Hepatocyte (in vitro differentiated cells): ENCODE measurements at regions not wholly inside any gene's neighbourhood (a gene's known extent, or its start where the extent isn't known, plus 50 kb on each side); places are given as distances from the start of the nearest gene placed in this dataset.

Experiments
- DNase-seq: peaks from one replicate; pipeline ENCODE4 v3.0.0-alpha.2; 2016; ENCODE audit warnings: low spot score
- H2AFZ ChIP-seq: fragments of 200-600 bp; sonication (generic); 2 replicates; pipeline ENCODE4 v1.6.0; 2016; ENCODE audit warnings: antibody characterized with exemption, mild to moderate bottlenecking
- H3K27ac ChIP-seq: fragments of 200-600 bp; sonication (generic); 2 replicates; pipeline ENCODE4 v1.5.1; 2016; ENCODE audit warnings: mild to moderate bottlenecking
- H3K27me3 ChIP-seq: fragments of 200-600 bp; sonication (generic); 2 replicates; pipeline ENCODE4 v1.6.1; 2016
- H3K36me3 ChIP-seq: fragments of 200-600 bp; sonication (generic); replicated peaks from 2 replicates; pipeline ENCODE4 v1.5.1; 2016; ENCODE audit warnings: low read depth; ENCODE audit not compliant: insufficient read depth
- H3K4me1 ChIP-seq: fragments of 200-600 bp; sonication (generic); 2 replicates; pipeline ENCODE4 v1.5.1; 2016; ENCODE audit warnings: mild to moderate bottlenecking, moderate library complexity; ENCODE audit not compliant: insufficient read depth
- H3K4me2 ChIP-seq: fragments of 200-600 bp; sonication (generic); 2 replicates; pipeline ENCODE4 v1.6.0; 2016
- H3K4me3 ChIP-seq: fragments of 200-600 bp; sonication (generic); 2 replicates; pipeline ENCODE4 v1.5.1; 2016; ENCODE audit warnings: mild to moderate bottlenecking
- H3K79me2 ChIP-seq: fragments of 200-600 bp; sonication (generic); 2 replicates; pipeline ENCODE4 v1.6.0; 2017; ENCODE audit warnings: mild to moderate bottlenecking
- H3K9me2 ChIP-seq: fragments of 200-600 bp; sonication (generic); replicated peaks from 2 replicates; pipeline ENCODE4 v1.6.0; 2017; ENCODE audit warnings: mild to moderate bottlenecking; ENCODE audit not compliant: insufficient read depth
- H3K9me3 ChIP-seq: fragments of 200-600 bp; sonication (generic); 2 replicates; pipeline ENCODE4 v1.5.1; 2016; ENCODE audit warnings: low read depth, mild to moderate bottlenecking
- H4K20me1 ChIP-seq: fragments of 200-600 bp; sonication (generic); 2 replicates; pipeline ENCODE4 v1.6.0; 2016; ENCODE audit warnings: mild to moderate bottlenecking; ENCODE audit not compliant: insufficient read depth, poor library complexity, severe bottlenecking
- EZH2 ChIP-seq: fragments of 200-600 bp; sonication (generic); IDR thresholded peaks from 2 replicates; pipeline ENCODE4 v1.6.1; 2016; ENCODE audit warnings: antibody characterized with exemption, mild to moderate bottlenecking, borderline replicate concordance
- EZH2phosphoT487 ChIP-seq: fragments of 200-600 bp; sonication (generic); IDR thresholded peaks from one replicate; pipeline ENCODE4 v1.6.1; 2018; ENCODE audit warnings: antibody characterized with exemption, mild to moderate bottlenecking, low read depth, moderate library complexity; ENCODE audit not compliant: unreplicated experiment, severe bottlenecking
- WGBS: methylation state at CpG from one replicate; pipeline ENCODE4 v1.1.6; 2016; ENCODE audit warnings: low lambda C conversion rate; ENCODE audit errors: missing lambda C conversion rate; 5-methylcytosine and 5-hydroxymethylcytosine counted together
- TF ChIP-seq, protein P1 (sequence below): fragments of 200-600 bp; sonication (generic); IDR thresholded peaks from 2 replicates; pipeline ENCODE4 v1.5.1; 2016; ENCODE audit warnings: antibody characterized with exemption, mild to moderate bottlenecking; ENCODE audit not compliant: poor library complexity

DNA sequence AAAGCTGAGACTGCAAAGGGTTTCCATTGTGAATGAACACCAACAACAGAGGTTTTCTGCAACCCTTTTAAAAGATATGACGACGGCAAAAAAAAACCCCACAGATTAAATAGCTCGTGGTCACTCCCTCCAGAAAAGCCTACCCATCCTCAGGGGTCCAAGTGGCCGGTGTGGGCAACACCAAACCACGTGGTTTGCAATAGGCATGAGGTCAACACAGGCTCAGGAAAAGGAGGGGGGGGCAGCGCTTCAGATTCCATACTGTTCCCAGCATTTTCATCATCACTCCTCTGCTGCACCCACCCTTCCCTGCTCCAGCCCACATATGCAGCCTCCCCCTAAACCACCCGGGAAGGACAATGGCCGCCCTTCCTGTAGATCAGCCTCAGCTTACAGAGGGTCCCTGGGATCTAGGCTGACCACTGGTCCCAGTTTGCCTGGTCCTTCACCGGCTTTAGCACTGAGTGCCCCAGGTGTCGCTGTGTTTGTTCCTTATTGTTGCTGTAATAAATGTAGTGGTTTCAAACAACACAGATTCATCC lies 122.8 kb upstream of the PHACTR3 start:
- Histone ChIP-seq H2AFZ (no peak overlapping the region), H3K4me3 (no peak overlapping the region), H3K9me2 (no peaks in the 10 kb centered on the region), H3K79me2 (no peaks in the 10 kb centered on the region), H4K20me1 (no peaks in the 10 kb centered on the region), H3K9me3 (no peaks in the 10 kb centered on the region), H3K36me3 (no peaks in the 10 kb centered on the region), H3K27me3 (no peaks in the 10 kb centered on the region), H3K27ac (no peak overlapping the region), H3K4me1 (no peaks in the 10 kb centered on the region), H3K4me2 (no peak overlapping the region)
- no peak for DNase-seq
- whole genome bisulfite sequencing = 85% methylated on average over 10 of the region's 10 CpGs
- no peak for TF ChIP-seq EZH2phosphoT487
- no peak for TF ChIP-seq EZH2
- TF ChIP-seq, protein P1, sequence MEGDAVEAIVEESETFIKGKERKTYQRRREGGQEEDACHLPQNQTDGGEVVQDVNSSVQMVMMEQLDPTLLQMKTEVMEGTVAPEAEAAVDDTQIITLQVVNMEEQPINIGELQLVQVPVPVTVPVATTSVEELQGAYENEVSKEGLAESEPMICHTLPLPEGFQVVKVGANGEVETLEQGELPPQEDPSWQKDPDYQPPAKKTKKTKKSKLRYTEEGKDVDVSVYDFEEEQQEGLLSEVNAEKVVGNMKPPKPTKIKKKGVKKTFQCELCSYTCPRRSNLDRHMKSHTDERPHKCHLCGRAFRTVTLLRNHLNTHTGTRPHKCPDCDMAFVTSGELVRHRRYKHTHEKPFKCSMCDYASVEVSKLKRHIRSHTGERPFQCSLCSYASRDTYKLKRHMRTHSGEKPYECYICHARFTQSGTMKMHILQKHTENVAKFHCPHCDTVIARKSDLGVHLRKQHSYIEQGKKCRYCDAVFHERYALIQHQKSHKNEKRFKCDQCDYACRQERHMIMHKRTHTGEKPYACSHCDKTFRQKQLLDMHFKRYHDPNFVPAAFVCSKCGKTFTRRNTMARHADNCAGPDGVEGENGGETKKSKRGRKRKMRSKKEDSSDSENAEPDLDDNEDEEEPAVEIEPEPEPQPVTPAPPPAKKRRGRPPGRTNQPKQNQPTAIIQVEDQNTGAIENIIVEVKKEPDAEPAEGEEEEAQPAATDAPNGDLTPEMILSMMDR = no peak

DNA sequence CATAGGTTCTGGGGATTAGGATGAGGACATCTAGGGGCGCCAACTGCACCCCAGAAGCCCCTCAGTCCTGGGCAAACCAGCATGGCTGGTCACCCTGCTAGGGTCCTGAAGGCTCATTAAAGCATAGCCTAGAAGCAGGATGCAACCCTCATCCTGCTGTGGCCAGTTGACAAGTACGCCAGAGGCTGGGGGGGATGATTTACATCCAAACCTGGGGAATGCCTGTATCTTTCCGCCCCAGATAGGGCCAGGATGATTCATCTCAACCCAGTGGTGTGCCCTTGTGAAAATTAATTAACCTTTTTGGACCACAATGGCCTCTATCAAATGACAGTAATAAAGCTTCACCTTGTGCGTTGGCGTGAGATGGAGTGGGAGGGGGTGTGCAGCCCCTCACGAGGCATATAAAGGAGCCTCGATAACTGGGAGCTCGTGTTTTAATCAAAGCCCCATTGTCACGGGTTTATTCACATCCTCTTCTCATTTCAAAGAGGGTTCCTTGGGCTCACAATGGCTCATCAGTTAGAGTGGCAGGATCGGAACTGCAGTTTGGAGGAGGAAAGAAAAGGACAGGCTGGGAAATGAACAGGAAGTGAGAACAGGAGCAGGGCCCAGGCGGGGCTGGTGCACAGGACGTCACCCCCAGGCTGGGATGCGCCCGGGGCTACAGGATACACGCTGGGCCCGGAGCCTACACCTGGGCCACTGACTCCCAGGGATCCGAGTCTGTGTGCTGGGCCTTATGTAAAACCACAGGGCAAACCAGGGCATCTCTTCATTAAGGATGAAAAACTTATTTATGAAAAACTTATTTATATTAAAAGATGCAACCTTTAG lies 121.8 kb upstream of the PHACTR3 start:
- H3K4me3 ChIP-seq = no peak overlapping the region
- H3K9me2 ChIP-seq = no peaks in the 10 kb centered on the region
- no peak for DNase-seq
- H3K4me1 ChIP-seq = no peaks in the 10 kb centered on the region
- no peaks in the 10 kb centered on the region for H3K36me3 ChIP-seq
- H3K79me2 ChIP-seq = no peaks in the 10 kb centered on the region
- TF ChIP-seq, protein P1 = no peak
- TF ChIP-seq EZH2 (no peak), EZH2phosphoT487 (no peak)
- H3K4me2 ChIP-seq = no peak overlapping the region
- no peaks in the 10 kb centered on the region for H4K20me1 ChIP-seq
- H3K27ac ChIP-seq = no peak overlapping the region
- H2AFZ ChIP-seq = no peak overlapping the region
- H3K27me3 ChIP-seq = no peaks in the 10 kb centered on the region
- WGBS = 91% methylated on average over 17 of the region's 17 CpGs
- H3K9me3 ChIP-seq = no peaks in the 10 kb centered on the region

DNA sequence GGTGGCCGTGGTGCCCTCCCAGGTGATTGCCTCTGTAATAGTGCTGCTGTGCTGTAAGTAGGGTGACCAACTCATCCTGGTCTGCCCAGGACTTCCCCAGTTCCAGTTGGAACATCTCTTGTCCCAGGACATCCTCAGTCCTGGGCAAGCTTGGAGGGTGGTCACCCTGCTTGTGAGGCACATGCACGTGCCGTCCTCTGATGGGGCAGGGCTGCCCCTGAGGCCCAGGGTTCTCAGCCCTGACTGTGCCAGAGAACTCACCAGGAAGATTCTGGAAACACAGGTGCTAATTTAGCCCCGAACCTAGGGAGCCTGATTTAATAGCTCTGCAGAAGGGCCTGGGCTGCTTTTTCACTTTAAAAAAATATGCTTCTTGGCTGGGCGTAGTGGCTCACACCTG lies 120.9 kb upstream of the PHACTR3 start:
- no peak overlapping the region for H3K27ac ChIP-seq
- no peaks in the 10 kb centered on the region for H3K4me1 ChIP-seq
- H2AFZ ChIP-seq = no peak overlapping the region
- no peaks in the 10 kb centered on the region for H3K36me3 ChIP-seq
- no peaks in the 10 kb centered on the region for H3K9me3 ChIP-seq
- TF ChIP-seq EZH2phosphoT487 (no peak), EZH2 (no peak)
- TF ChIP-seq, protein P1 = no peak
- no peaks in the 10 kb centered on the region for H3K9me2 ChIP-seq
- 87% methylated on average over 5 of the region's 5 CpGs for WGBS
- H3K27me3 ChIP-seq = no peaks in the 10 kb centered on the region
- H4K20me1 ChIP-seq = no peaks in the 10 kb centered on the region
- no peaks in the 10 kb centered on the region for H3K79me2 ChIP-seq
- no peak overlapping the region for H3K4me2 ChIP-seq
- no peak overlapping the region for H3K4me3 ChIP-seq
- DNase-seq = no peak
